ENCODE measurements at regions not wholly inside any gene's neighbourhood (a gene's known extent, or its start where the extent isn't known, plus 50 kb on each side); places are given as distances from the start of the nearest gene placed in this dataset.

- no peak for TF ChIP-seq EZH2 (IDR thresholded peaks at IDR 0.05; ENCODE audit: borderline replicate concordance, low read depth, low read length, severe bottlenecking)
- TF ChIP-seq, protein P1, sequence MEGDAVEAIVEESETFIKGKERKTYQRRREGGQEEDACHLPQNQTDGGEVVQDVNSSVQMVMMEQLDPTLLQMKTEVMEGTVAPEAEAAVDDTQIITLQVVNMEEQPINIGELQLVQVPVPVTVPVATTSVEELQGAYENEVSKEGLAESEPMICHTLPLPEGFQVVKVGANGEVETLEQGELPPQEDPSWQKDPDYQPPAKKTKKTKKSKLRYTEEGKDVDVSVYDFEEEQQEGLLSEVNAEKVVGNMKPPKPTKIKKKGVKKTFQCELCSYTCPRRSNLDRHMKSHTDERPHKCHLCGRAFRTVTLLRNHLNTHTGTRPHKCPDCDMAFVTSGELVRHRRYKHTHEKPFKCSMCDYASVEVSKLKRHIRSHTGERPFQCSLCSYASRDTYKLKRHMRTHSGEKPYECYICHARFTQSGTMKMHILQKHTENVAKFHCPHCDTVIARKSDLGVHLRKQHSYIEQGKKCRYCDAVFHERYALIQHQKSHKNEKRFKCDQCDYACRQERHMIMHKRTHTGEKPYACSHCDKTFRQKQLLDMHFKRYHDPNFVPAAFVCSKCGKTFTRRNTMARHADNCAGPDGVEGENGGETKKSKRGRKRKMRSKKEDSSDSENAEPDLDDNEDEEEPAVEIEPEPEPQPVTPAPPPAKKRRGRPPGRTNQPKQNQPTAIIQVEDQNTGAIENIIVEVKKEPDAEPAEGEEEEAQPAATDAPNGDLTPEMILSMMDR (IDR thresholded peaks at IDR 0.05; ENCODE audit: extremely low read depth in 1 of 2, insufficient read depth in 1 of 2, low read depth in 1 of 2, low read length in 2 of 2), result no peak
- TF ChIP-seq POLR2A (IDR thresholded peaks at IDR 0.05; ENCODE audit: low read depth, low read length), result peak; percentile 17
- TF ChIP-seq POLR2AphosphoS5 (IDR thresholded peaks at IDR 0.05; ENCODE audit: insufficient read depth, low read depth, low read length), result peak; percentile 39
- no peak for TF ChIP-seq MAX (IDR thresholded peaks at IDR 0.05; ENCODE audit: insufficient read depth, insufficient read length)
- TF ChIP-seq FOS (IDR thresholded peaks at IDR 0.05; ENCODE audit: borderline replicate concordance, insufficient read depth, low read length), result peak; percentile 60
These were observed 271.9 kb upstream of the GADL1 start for GRCh38 chr3:31166249-31166885.

Data from endothelial cell of umbilical vein (primary cell).